Kidney (tissue), 13 donors: ENCODE measurements at regions not wholly inside any gene's neighbourhood (a gene's known extent, or its start where the extent isn't known, plus 50 kb on each side); places are given as distances from the start of the nearest gene placed in this dataset.

Experiments
- DNase-seq, 5 donors: peaks; one replicate each; pipeline ENCODE4 v3.0.0-alpha.2; 2013 to 2020
- FAIRE-seq: peaks from 2 replicates; lab custom pipeline; 2012; peaks lifted over from hg19 to GRCh38; lab: Jason Lieb, UNC
- H3K27ac ChIP-seq, 2 donors: one replicate each; pipeline ENCODE4 v1.7.0; 2013; ENCODE audit warnings: low read depth in 2 of 2, low read length in 2 of 2, inconsistent platforms in 1 of 2
- H3K27me3 ChIP-seq: one replicate; pipeline ENCODE4 v1.7.1; 2013; ENCODE audit warnings: low read length, inconsistent platforms; ENCODE audit not compliant: control insufficient read depth, insufficient read depth
- H3K36me3 ChIP-seq, 3 donors: one replicate each; pipeline versions ENCODE4 v1.7.0 to v1.7.1; 2013; ENCODE audit warnings: low read length in 3 of 3, control low read depth in 1 of 3, inconsistent platforms in 1 of 3; ENCODE audit not compliant: insufficient read depth in 3 of 3, control insufficient read depth in 2 of 3
- H3K4me1 ChIP-seq, 3 donors: one replicate each; pipeline versions ENCODE4 v1.7.0 to v1.7.1; 2013; ENCODE audit warnings: low read length in 3 of 3, inconsistent platforms in 1 of 3, low read depth in 1 of 3; ENCODE audit not compliant: control insufficient read depth in 2 of 3, insufficient read depth in 2 of 3
- H3K4me3 ChIP-seq, 3 donors: one replicate each; pipeline versions ENCODE4 v1.7.0 to v1.8.1; 2013; ENCODE audit warnings: low read length in 3 of 3, control low read depth in 1 of 3, inconsistent platforms in 1 of 3
- H3K9ac ChIP-seq, 3 donors: one replicate each; pipeline versions ENCODE4 v1.7.0 to v1.7.1; 2013; ENCODE audit warnings: low read length in 3 of 3, control low read depth in 1 of 3, inconsistent platforms in 1 of 3
- H3K9me3 ChIP-seq, 3 donors: one replicate each; pipeline versions ENCODE4 v1.7.0 to v1.7.1; 2013; ENCODE audit warnings: low read length in 3 of 3, control low read depth in 1 of 3, inconsistent platforms in 1 of 3; ENCODE audit not compliant: control insufficient read depth in 2 of 3, insufficient read depth in 1 of 3
- intact Hi-C: fragments of 100-400 bp; cut with DNase I; formaldehyde crosslinking; loops from one replicate; pipeline ENCODE4 v1.11.1; 2022
- TF ChIP-seq, protein P1 (sequence below): IDR thresholded peaks from 3 replicates; pipeline ENCODE4 v1.5.1; 2012; ENCODE audit warnings: mild to moderate bottlenecking, moderate library complexity, borderline replicate concordance; ENCODE audit not compliant: insufficient read depth; ENCODE audit errors: extremely low read depth
- donor health status: control.
- donor health status: control.
- donor health status: control.
- donor health status: control.
- donor health status: control.
- donor health status: DM: yes; HTN: yes; CAD: no.
- donor health status: Normal renal cell carcinoma (clear cell type).

DNA sequence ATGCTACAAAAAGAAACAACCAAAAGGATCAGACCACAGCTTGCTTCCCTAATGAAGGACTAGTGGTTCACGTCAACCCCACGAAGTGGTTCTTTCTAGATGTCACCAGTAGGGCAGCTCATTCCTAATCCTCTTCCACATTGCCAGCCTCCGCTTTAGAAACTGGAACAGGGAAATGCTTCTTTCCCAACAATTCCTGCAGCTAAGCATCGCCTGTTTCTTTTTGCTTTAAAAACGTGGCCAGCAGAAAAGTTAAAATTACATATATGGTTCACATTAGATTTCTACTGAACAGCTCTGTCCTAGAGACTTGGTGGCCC is 100.2 kb downstream of the MTX3 start:
- TF ChIP-seq, protein P1, sequence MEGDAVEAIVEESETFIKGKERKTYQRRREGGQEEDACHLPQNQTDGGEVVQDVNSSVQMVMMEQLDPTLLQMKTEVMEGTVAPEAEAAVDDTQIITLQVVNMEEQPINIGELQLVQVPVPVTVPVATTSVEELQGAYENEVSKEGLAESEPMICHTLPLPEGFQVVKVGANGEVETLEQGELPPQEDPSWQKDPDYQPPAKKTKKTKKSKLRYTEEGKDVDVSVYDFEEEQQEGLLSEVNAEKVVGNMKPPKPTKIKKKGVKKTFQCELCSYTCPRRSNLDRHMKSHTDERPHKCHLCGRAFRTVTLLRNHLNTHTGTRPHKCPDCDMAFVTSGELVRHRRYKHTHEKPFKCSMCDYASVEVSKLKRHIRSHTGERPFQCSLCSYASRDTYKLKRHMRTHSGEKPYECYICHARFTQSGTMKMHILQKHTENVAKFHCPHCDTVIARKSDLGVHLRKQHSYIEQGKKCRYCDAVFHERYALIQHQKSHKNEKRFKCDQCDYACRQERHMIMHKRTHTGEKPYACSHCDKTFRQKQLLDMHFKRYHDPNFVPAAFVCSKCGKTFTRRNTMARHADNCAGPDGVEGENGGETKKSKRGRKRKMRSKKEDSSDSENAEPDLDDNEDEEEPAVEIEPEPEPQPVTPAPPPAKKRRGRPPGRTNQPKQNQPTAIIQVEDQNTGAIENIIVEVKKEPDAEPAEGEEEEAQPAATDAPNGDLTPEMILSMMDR = no peak
- Histone ChIP-seq H3K4me1 (no peaks in the 10 kb centered on the region), H3K27me3 (no peaks in the 10 kb centered on the region), H3K9ac (no peak overlapping the region), H3K36me3 (no peaks in the 10 kb centered on the region), H3K9me3 (no peaks in the 10 kb centered on the region), H3K27ac (no peak overlapping the region), H3K4me3 (no peak overlapping the region)
- no peak for DNase-seq
- intact Hi-C loops = no loop called here
- FAIRE-seq = no peak

GRCh38 chr5:79890119-79890929 is 100.7 kb downstream of the MTX3 start:
- Histone ChIP-seq H3K36me3 (no peaks in the 10 kb centered on the region), H3K9me3 (no peaks in the 10 kb centered on the region), H3K4me1 (no peaks in the 10 kb centered on the region), H3K27ac (no peak overlapping the region), H3K4me3 (no peak overlapping the region), H3K27me3 (no peaks in the 10 kb centered on the region), H3K9ac (no peak overlapping the region)
- no peak for DNase-seq
- FAIRE-seq = no peak
- intact Hi-C loops = no loop called here
- TF ChIP-seq, protein P1 = no peak

DNA sequence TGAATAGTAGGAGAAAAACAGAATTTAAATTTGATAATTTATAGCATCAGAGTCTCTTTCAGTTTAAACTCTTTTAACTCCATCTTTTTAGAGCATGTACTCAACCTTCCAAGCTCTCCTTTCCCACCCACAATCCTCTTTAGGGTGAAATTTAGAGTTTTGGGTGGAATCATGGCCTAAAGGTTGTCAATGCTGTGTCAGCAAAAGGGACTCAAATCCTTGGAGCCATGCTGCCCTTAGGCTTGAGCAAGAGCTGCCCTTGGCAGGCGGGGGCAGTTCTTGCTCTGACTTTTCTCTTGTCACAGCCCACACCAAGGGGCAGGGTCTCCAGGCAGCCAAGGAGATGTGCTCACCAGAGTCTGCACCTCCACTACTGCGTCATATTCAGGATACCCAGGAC is 102.4 kb downstream of the MTX3 start:
- intact Hi-C loops = no loop called here
- Histone ChIP-seq H3K27ac (no peak overlapping the region), H3K4me3 (no peak overlapping the region), H3K9me3 (no peaks in the 10 kb centered on the region), H3K27me3 (no peaks in the 10 kb centered on the region), H3K36me3 (no peaks in the 10 kb centered on the region), H3K4me1 (no peaks in the 10 kb centered on the region), H3K9ac (no peak overlapping the region)
- DNase-seq (no peak), FAIRE-seq (no peak)
- TF ChIP-seq, protein P1 = no peak
